GM19467 (cell line): ENCODE measurements at regions not wholly inside any gene's neighbourhood (a gene's known extent, or its start where the extent isn't known, plus 50 kb on each side); places are given as distances from the start of the nearest gene placed in this dataset.

Experiments used
- ATAC-seq: cut with Tn5 transposase; IDR thresholded peaks from one replicate; pipeline ENCODE4 v1.9.1; 2021; ENCODE audit warnings: mild to moderate bottlenecking, moderate library complexity; ENCODE audit not compliant: unreplicated experiment

DNA sequence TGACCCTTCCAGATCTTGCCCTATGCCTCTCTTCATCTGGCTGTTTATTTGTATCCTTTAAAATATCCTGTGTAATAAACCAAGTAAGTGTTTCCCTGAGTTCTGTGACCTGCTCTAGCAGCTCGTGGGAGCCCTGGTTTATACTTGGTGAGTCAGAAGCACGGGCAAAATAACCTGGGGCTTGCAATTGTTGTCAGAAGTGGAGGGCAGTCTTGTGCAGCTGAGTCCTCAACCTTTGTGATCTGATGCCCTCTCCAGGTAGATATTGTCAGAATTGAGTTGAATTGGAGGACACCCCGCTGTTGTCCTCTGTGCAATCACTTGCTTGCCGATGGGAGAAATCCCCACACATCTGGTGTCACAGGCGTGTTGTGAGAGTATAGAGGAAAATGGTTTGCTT is 62.5 kb upstream of the PRICKLE1 start:
- no peak for ATAC-seq

DNA sequence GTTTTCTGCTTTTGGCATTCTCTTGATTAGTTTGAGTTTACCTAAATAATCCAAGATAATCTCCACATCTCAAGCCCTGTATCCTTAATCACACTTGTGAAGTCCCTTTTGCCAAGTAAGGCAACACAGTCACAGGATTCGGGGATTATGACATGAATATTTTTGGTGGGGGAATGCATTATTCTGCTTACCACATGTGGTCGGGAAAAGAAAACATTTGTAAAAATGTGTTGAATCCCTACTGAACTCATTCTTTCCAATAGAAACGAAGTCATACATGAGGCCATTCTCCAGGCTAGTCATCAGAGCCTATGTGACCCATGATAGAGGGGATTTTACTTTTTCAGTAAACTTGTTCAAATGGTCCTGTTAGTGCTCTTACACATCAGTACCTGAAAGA is 58.5 kb upstream of the PRICKLE1 start:
- ATAC-seq = no peak

GRCh38 chr12:42643881-42644579 is 54.5 kb upstream of the PRICKLE1 start:
- ATAC-seq = no peak

- no peak for ATAC-seq
These were observed 51.8 kb upstream of the PRICKLE1 start for GRCh38 chr12:42641221-42641885.

DNA sequence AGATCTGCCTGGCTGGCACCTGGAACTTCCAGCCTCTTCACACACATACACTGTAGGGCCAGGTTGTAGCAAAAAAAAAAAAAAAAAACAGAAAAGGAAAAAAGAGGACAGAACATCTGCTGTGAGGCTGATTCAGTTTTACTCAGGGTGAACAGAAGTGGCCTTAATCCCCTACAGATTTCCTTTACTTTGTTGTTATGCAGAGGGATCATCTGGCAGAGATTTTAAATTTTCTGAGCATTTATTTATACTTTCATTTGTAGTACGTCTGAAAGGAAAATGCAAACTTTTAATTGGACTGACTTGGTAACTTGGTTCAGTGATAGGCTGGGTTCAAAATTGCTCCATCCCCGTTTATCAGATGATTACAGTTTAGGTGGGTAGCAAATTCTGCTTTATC is 50.8 kb upstream of the PRICKLE1 start:
- no peak for ATAC-seq

- ATAC-seq = no peak
These were observed 50.0 kb upstream of the PRICKLE1 start for GRCh38 chr12:42639556-42639955.
